ENCODE measurements at regions not wholly inside any gene's neighbourhood (a gene's known extent, or its start where the extent isn't known, plus 50 kb on each side); places are given as distances from the start of the nearest gene placed in this dataset.

GRCh38 chr3:64344721-64345207, 119.5 kb upstream of the PRICKLE2 start (continued):
- no peak for TF ChIP-seq HMGXB3 (CRISPR knock-in tag; IDR thresholded peaks at IDR 0.05; ENCODE audit: borderline replicate concordance)
- no peak for TF ChIP-seq ZBTB21 (CRISPR knock-in tag; IDR thresholded peaks at IDR 0.05)
- no peak for TF ChIP-seq IRF9 (CRISPR knock-in tag; IDR thresholded peaks at IDR 0.05; ENCODE audit: borderline replicate concordance)
- TF ChIP-seq BRF2 (CRISPR knock-in tag; IDR thresholded peaks at IDR 0.05), result no peak

- in situ Hi-C loops (cut with HindIII; ENCODE audit: extremely low pct_ligation_motif_present, low pct_unique_long_range_greater_than_20kb) (no loop called here), intact Hi-C loops (cut with micrococcal nuclease; ENCODE audit: unreplicated experiment) (no loop called here)
- Histone ChIP-seq H3K9ac (ENCODE audit: insufficient read depth, low read depth, low read length) (no peak overlapping the region), H3K36me3 (replicated peaks in 1 of 2; ENCODE audit: control insufficient read depth in 1 of 2, insufficient read depth in 2 of 2, low read length in 2 of 2) (no peaks in the 10 kb centered on the region), H3K79me2 (ENCODE audit: insufficient read depth, low read length) (no peaks in the 10 kb centered on the region), H3K9me3 (ENCODE audit: low read length) (no peaks in the 10 kb centered on the region), H3K4me2 (ENCODE audit: low read depth, low read length) (no peak overlapping the region), H2AFZ (ENCODE audit: low read length) (no peak overlapping the region), H3K27me3 (ENCODE audit: control insufficient read depth in 1 of 2, insufficient read depth in 2 of 2, low read length in 2 of 2) (no peaks in the 10 kb centered on the region; a peak in 1 of 5 replicates), H4K20me1 (ENCODE audit: insufficient read depth, low read length) (no peaks in the 10 kb centered on the region), H3K4me1 (ENCODE audit: insufficient read depth, low read length) (no peaks in the 10 kb centered on the region), H3K4me3 (replicated peaks in 1 of 3; ENCODE audit: insufficient read depth in 1 of 3, low read depth in 2 of 3, low read length in 3 of 3) (no peak overlapping the region), H3K27ac (ENCODE audit: extremely low read length, insufficient read depth, low read length) (no peak overlapping the region)
- DNase-seq (ENCODE audit: low spot score) (no peak), ATAC-seq (no peak), FAIRE-seq (no peak)
- BruUV-seq (replicated peaks), result no TSS peak
- ChIA-PET CTCF (ENCODE audit: low intra/inter-chr PET ratio, low total read pairs) (no interaction called here), POLR2A (no interaction called here)
- WGBS (ENCODE audit: low lambda C conversion rate), result 59% methylated on average over 8 of the region's 8 CpGs
- TF ChIP-seq MAZ (IDR thresholded peaks at IDR 0.05; ENCODE audit: borderline replicate concordance, low read depth, low read length), result no peak
- no peak for TF ChIP-seq MAZ (CRISPR knock-in tag; IDR thresholded peaks at IDR 0.05; ENCODE audit: low read depth)
- no peak for TF ChIP-seq GABPB1 (CRISPR knock-in tag; IDR thresholded peaks at IDR 0.05)
- no peak for TF ChIP-seq ZBTB7B (CRISPR knock-in tag; IDR thresholded peaks at IDR 0.05)
- TF ChIP-seq HOXA7 (CRISPR knock-in tag; IDR thresholded peaks at IDR 0.05), result no peak
- TF ChIP-seq SIX4 (CRISPR knock-in tag; IDR thresholded peaks at IDR 0.05), result no peak
- no peak for TF ChIP-seq KMT2B (CRISPR knock-in tag; IDR thresholded peaks at IDR 0.05)
- TF ChIP-seq ZNF580 (CRISPR knock-in tag; IDR thresholded peaks at IDR 0.05; ENCODE audit: borderline replicate concordance, low read depth), result no peak
- TF ChIP-seq IKZF1 (IDR thresholded peaks at IDR 0.05), result no peak
Observed at GRCh38 chr3:64343689-64344430, 118.6 kb upstream of the PRICKLE2 start.

Data from HepG2 (cell line).